GM19035 (cell line): ENCODE measurements at regions not wholly inside any gene's neighbourhood (a gene's known extent, or its start where the extent isn't known, plus 50 kb on each side); places are given as distances from the start of the nearest gene placed in this dataset.
"Not testable (repeated sequence)": the region's sequence is repeated elsewhere in the genome, so short reads cannot be mapped to it uniquely, and the experiment has no call there.

Experiments used
- ATAC-seq: cut with Tn5 transposase; IDR thresholded peaks from one replicate; pipeline ENCODE4 v1.9.1; 2021; ENCODE audit not compliant: unreplicated experiment

- no peak for ATAC-seq
These were observed 126.6 kb upstream of the NAA20 start for GRCh38 chr20:19890445-19891051.

GRCh38 chr20:19893356-19893755 lies 123.8 kb upstream of the NAA20 start:
- no peak for ATAC-seq

GRCh38 chr20:19895761-19896160 lies 121.4 kb upstream of the NAA20 start:
- no peak for ATAC-seq

GRCh38 chr20:19897891-19898290 lies 119.3 kb upstream of the NAA20 start:
- ATAC-seq, result no peak

GRCh38 chr20:19901226-19901625 lies 115.9 kb upstream of the NAA20 start:
- ATAC-seq, result no peak

- no peak for ATAC-seq
These were observed 113.9 kb upstream of the NAA20 start for GRCh38 chr20:19903168-19903811.

- ATAC-seq, result no peak
These were observed 109.7 kb upstream of the NAA20 start for GRCh38 chr20:19907326-19908056.

GRCh38 chr20:19908576-19908975 lies 108.6 kb upstream of the NAA20 start:
- no peak for ATAC-seq

GRCh38 chr20:19909725-19910124 lies 107.4 kb upstream of the NAA20 start:
- ATAC-seq, result no peak

GRCh38 chr20:19911810-19912382 lies 105.3 kb upstream of the NAA20 start:
- ATAC-seq, result no peak

- no peak for ATAC-seq
These were observed 103.8 kb upstream of the NAA20 start for GRCh38 chr20:19913349-19913748.

- ATAC-seq, result no peak
These were observed 103.1 kb upstream of the NAA20 start for GRCh38 chr20:19913927-19914614.

- ATAC-seq, result no peak
These were observed 101.9 kb upstream of the NAA20 start for GRCh38 chr20:19915111-19915798.

- ATAC-seq, result no peak
These were observed 100.4 kb upstream of the NAA20 start for GRCh38 chr20:19916531-19917485.

- no peak for ATAC-seq
These were observed 98.2 kb upstream of the NAA20 start for GRCh38 chr20:19918965-19919329.

GRCh38 chr20:19920381-19921138 lies 96.6 kb upstream of the NAA20 start:
- no peak for ATAC-seq

- ATAC-seq, result no peak
These were observed 95.8 kb upstream of the NAA20 start for GRCh38 chr20:19921284-19921793.

GRCh38 chr20:19921829-19922228 lies 95.3 kb upstream of the NAA20 start:
- ATAC-seq, result not testable (repeated sequence)

- no peak for ATAC-seq
These were observed 94.4 kb upstream of the NAA20 start for GRCh38 chr20:19922716-19923115.
